K562 (cell line): ENCODE measurements at regions not wholly inside any gene's neighbourhood (a gene's known extent, or its start where the extent isn't known, plus 50 kb on each side); places are given as distances from the start of the nearest gene placed in this dataset.

Experiments used
- ATAC-seq: fragments of 200-7000 bp; cut with Tn5 transposase; 3 replicates; pipeline ENCODE4 v1.9.1; 2020; ENCODE audit warnings: moderate library complexity
- BruUV-seq: library from RNA; stranded (reverse); fragments of 400-500 nt; replicated peaks from 2 replicates; lab custom pipeline; 2021; lab: Mats Ljungman, UMichigan
- CTCF ChIA-PET: fragments of 300-600 bp; formaldehyde crosslinking; extraction: SDS; loops from one replicate; lab custom pipeline; 2021; ENCODE audit warnings: low intra/inter-chr PET ratio; lab: Yijun Ruan, JAX
- POLR2A ChIA-PET: fragments of 300-600, 350-650 bp; sonication (Branson Sonifier 250); formaldehyde crosslinking; extraction: SDS; loops from one replicate; lab custom pipeline; 2021; ENCODE audit warnings: antibody characterized with exemption, inconsistent platforms; lab: Yijun Ruan, JAX
- DNase-seq, 4 experiments: peaks; one replicate each; pipeline versions ENCODE4 v3.0.0 to v3.0.0-alpha.2; 2011 to 2018; ENCODE audit warnings: low spot score in 3 of 4, mixed read lengths in 3 of 4; ENCODE audit errors: extremely low read depth in 1 of 4
- FAIRE-seq: peaks from 2 replicates; lab custom pipeline; 2011; peaks lifted over from hg19 to GRCh38; lab: Jason Lieb, UNC
- H2AFZ ChIP-seq: 2 replicates; pipeline ENCODE4 v1.6.0; 2011; ENCODE audit warnings: low read depth, low read length, control low read depth, inconsistent platforms
- H3K27ac ChIP-seq: fragments of 200-600 bp; 3 replicates; pipeline ENCODE4 v1.8.0; 2011; ENCODE audit warnings: low read depth, mild to moderate bottlenecking, control low read depth, inconsistent platforms, low read length, moderate library complexity, mixed read lengths; ENCODE audit errors: extremely low read depth
- H3K27me3 ChIP-seq, 2 experiments: fragments of 300-600 bp in 1 of 2; 2 replicates in 1 of 2; 3 replicates in 1 of 2; pipeline versions ENCODE4 v1.6.0 to v1.8.0; 2011; ENCODE audit warnings: inconsistent platforms in 2 of 2, low read length in 2 of 2, mild to moderate bottlenecking in 1 of 2, mixed read lengths in 1 of 2, moderate library complexity in 1 of 2; ENCODE audit not compliant: control insufficient read depth in 2 of 2, insufficient read depth in 2 of 2
- H3K36me3 ChIP-seq: fragments of 300-600 bp; 3 replicates; pipeline ENCODE4 v1.8.0; 2011; ENCODE audit warnings: mild to moderate bottlenecking, low read length, inconsistent platforms; ENCODE audit not compliant: control insufficient read depth, insufficient read depth
- H3K4me1 ChIP-seq, 2 experiments: fragments of 200-600 bp in 1 of 2; replicated peaks in 1 of 2; 2 replicates in 1 of 2; 3 replicates in 1 of 2; pipeline versions ENCODE4 v1.5.1 to v1.8.0; 2011; ENCODE audit warnings: inconsistent platforms in 2 of 2, low read length in 2 of 2, mild to moderate bottlenecking in 1 of 2, mixed read lengths in 1 of 2, moderate library complexity in 1 of 2; ENCODE audit not compliant: control insufficient read depth in 2 of 2, insufficient read depth in 2 of 2
- H3K4me2 ChIP-seq: 2 replicates; pipeline ENCODE4 v1.6.1; 2011; ENCODE audit warnings: low read length, control low read depth, inconsistent platforms, mixed read lengths; ENCODE audit not compliant: insufficient read depth
- H3K4me3 ChIP-seq: fragments of 200-600 bp; sonication (generic), shearing (Covaris generic); 2 replicates; pipeline ENCODE4 v1.5.1; 2016; ENCODE audit warnings: control low read depth, inconsistent platforms
- H3K79me2 ChIP-seq: fragments of 200-600 bp; 3 replicates; pipeline ENCODE4 v1.8.0; 2011; ENCODE audit warnings: low read length, inconsistent platforms; ENCODE audit not compliant: control insufficient read depth, insufficient read depth
- H3K9ac ChIP-seq, 2 experiments: 2 replicates each; pipeline versions ENCODE4 v1.6.0 to v1.6.1; 2011; ENCODE audit warnings: low read depth in 2 of 2, low read length in 2 of 2, control low read depth in 1 of 2, inconsistent platforms in 1 of 2, mild to moderate bottlenecking in 1 of 2, mixed read lengths in 1 of 2; ENCODE audit not compliant: insufficient read depth in 1 of 2
- H3K9me1 ChIP-seq: one replicate; pipeline ENCODE4 v1.6.0; 2011; ENCODE audit warnings: inconsistent platforms, mild to moderate bottlenecking, low read length, moderate library complexity; ENCODE audit not compliant: control insufficient read depth, insufficient read depth
- H3K9me3 ChIP-seq: replicated peaks from 2 replicates; pipeline ENCODE4 v1.5.1; 2011; ENCODE audit warnings: low read depth, low read length, inconsistent platforms; ENCODE audit not compliant: control insufficient read depth, insufficient read depth
- H4K20me1 ChIP-seq: replicated peaks from 2 replicates; pipeline ENCODE4 v1.6.1; 2011; ENCODE audit warnings: low read length, inconsistent platforms, mixed read lengths; ENCODE audit not compliant: control insufficient read depth, insufficient read depth
- CCAR2 ChIP-seq: fragments of 200-400 bp; formaldehyde crosslinking; IDR thresholded peaks from 2 replicates; pipeline ENCODE4 v1.6.1; 2017; ENCODE audit warnings: mild to moderate bottlenecking, low read depth, low read length
- FOXP1 ChIP-seq: sonication (generic); formaldehyde crosslinking; IDR thresholded peaks from 2 replicates; pipeline ENCODE4 v1.8.0; 2022; ENCODE audit warnings: mild to moderate bottlenecking, missing genetic modification reagents
- HNRNPUL1 ChIP-seq: fragments of 200-400 bp; formaldehyde crosslinking; IDR thresholded peaks from 2 replicates; pipeline ENCODE4 v1.6.1; 2017; ENCODE audit warnings: low read length
- JUN ChIP-seq, 2 experiments: sonication (generic) in 1 of 2; formaldehyde crosslinking in 1 of 2; IDR thresholded peaks; 2 replicates each; pipeline versions ENCODE4 v1.6.1 to v1.8.0; 2012 to 2022; ENCODE audit warnings: borderline replicate concordance in 2 of 2, mild to moderate bottlenecking in 2 of 2, improper control_type of control experiment in 1 of 2, low read depth in 1 of 2, low read length in 1 of 2, missing genetic modification reagents in 1 of 2
- MAFF ChIP-seq: IDR thresholded peaks from 2 replicates; pipeline ENCODE4 v1.6.1; 2012; ENCODE audit warnings: low read length, improper control_type of control experiment
- MBD2 ChIP-seq: sonication (generic); IDR thresholded peaks from 2 replicates; pipeline ENCODE4 v1.6.1; 2016; ENCODE audit warnings: low read depth, borderline replicate concordance
- MECOM ChIP-seq: fragments of 250-450 bp; sonication (Bioruptor Pico); IDR thresholded peaks from 2 replicates; pipeline ENCODE4 v1.8.0; 2022; ENCODE audit warnings: inconsistent platforms
- NCOA6 ChIP-seq: fragments of 450-650 bp; IDR thresholded peaks from 2 replicates; pipeline ENCODE4 v1.6.1; 2017; ENCODE audit warnings: mild to moderate bottlenecking
- SIX5 ChIP-seq, 2 experiments: IDR thresholded peaks; 2 replicates each; pipeline ENCODE4 v1.6.1; 2011; ENCODE audit warnings: low read length in 2 of 2, borderline replicate concordance in 1 of 2, low read depth in 1 of 2, mild to moderate bottlenecking in 1 of 2, moderate library complexity in 1 of 2; ENCODE audit not compliant: insufficient read depth in 1 of 2
- TAL1 ChIP-seq: fragments of 450-650 bp; IDR thresholded peaks from 2 replicates; pipeline ENCODE4 v1.6.1; 2016; ENCODE audit warnings: mild to moderate bottlenecking
- TRIM28 ChIP-seq: fragments of 450-650 bp; IDR thresholded peaks from 2 replicates; pipeline ENCODE4 v1.6.1; 2017
- ZFP36 ChIP-seq: fragments of 150-350 bp; IDR thresholded peaks from 2 replicates; pipeline ENCODE4 v1.6.1; 2018; ENCODE audit warnings: low read length, low read depth; ENCODE audit not compliant: partially characterized antibody
- ZNF174 ChIP-seq: fragments of 250-450 bp; sonication (Bioruptor Pico); IDR thresholded peaks from 2 replicates; pipeline ENCODE4 v1.4.0; 2020; ENCODE audit warnings: mild to moderate bottlenecking
- ZNF217 ChIP-seq: sonication (generic); formaldehyde crosslinking; IDR thresholded peaks from 2 replicates; pipeline ENCODE4 v1.8.0; 2022; ENCODE audit warnings: mild to moderate bottlenecking, missing genetic modification reagents
- ZNF224 ChIP-seq: sonication (generic); formaldehyde crosslinking; IDR thresholded peaks from 2 replicates; pipeline ENCODE4 v1.8.0; 2022; ENCODE audit warnings: mild to moderate bottlenecking, missing genetic modification reagents
- ZNF431 ChIP-seq: sonication (generic); formaldehyde crosslinking; IDR thresholded peaks from 2 replicates; pipeline ENCODE4 v1.8.0; 2022; ENCODE audit warnings: mild to moderate bottlenecking, missing genetic modification reagents
- WGBS: fragments of 100-300 bp; shearing (Covaris generic); methylation state at CpG from one replicate; pipeline ENCODE4 v1.1.6; 2016; ENCODE audit warnings: low coverage, mixed read lengths; ENCODE audit not compliant: insufficient coverage; ENCODE audit errors: missing lambda C conversion rate; 5-methylcytosine and 5-hydroxymethylcytosine counted together
- in situ Hi-C: fragments of 300-500 bp; cut with MboI; formaldehyde crosslinking; loops from 4 replicates; pipeline ENCODE4 v1.15.0; 2018; ENCODE audit warnings: inconsistent platforms, mixed read lengths
- intact Hi-C: fragments of 100-400 bp; cut with micrococcal nuclease; formaldehyde crosslinking; loops from 2 replicates; pipeline ENCODE4 v1.14.2; 2022
- TF ChIP-seq, protein P1 (sequence below): fragments of 450-650 bp; formaldehyde crosslinking; IDR thresholded peaks from 2 replicates; pipeline ENCODE4 v1.4.0; 2022; ENCODE audit warnings: missing genetic modification characterization

DNA sequence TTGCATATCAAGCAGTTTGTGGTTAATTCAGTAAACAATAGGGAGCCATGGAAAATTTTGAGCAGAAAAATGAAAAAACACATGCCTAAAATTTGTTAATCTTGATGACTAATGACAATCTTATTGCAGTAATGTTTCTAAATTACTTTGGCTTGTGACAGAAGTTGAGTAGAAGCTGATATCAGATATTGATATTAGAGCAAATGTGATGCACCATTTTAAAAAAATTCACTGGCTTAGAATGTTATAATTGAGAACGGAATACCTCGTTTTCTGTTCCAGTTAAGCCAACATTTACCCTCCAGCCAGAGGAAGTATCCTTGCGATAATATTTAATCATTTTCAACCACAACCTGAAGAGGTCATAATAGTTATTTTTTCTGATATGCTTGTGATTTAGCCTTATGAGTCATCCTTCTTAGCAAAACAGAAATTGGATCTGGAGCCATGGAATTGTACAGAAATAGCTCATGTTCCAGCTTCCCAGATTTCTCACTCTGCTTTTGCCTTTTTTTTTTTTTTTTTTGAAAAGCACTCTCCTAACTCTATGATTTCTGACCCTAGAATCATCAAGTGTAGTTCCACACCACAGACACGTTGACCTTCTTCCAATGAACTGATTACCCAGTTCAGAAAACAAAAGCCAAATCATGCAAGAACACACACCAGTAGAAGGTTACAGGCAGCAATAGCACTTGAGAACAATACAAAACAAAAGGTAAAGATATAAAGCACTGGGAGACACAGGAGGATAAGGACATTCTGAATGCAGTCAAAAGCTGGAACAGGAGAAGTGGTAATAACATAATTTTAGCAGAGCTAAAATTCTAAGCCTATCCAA is 96.8 kb upstream of the PHYHIPL start (continued):
- no peak for TF ChIP-seq MECOM
- no peak for TF ChIP-seq SIX5 (IDR thresholded peaks at IDR 0.05; ENCODE audit: borderline replicate concordance in 1 of 2, insufficient read depth in 1 of 2, low read depth in 1 of 2, low read length in 2 of 2)
- TF ChIP-seq ZNF431 (CRISPR knock-in tag) = no peak
- TF ChIP-seq, protein P1, sequence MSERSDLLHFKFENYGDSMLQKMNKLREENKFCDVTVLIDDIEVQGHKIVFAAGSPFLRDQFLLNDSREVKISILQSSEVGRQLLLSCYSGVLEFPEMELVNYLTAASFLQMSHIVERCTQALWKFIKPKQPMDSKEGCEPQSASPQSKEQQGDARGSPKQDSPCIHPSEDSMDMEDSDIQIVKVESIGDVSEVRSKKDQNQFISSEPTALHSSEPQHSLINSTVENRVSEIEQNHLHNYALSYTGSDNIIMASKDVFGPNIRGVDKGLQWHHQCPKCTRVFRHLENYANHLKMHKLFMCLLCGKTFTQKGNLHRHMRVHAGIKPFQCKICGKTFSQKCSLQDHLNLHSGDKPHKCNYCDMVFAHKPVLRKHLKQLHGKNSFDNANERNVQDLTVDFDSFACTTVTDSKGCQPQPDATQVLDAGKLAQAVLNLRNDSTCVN (CRISPR knock-in tag) = no peak
- TF ChIP-seq TRIM28 = no peak
- TF ChIP-seq CCAR2 = no peak
- no peak for TF ChIP-seq ZFP36
- TF ChIP-seq HNRNPUL1 = no peak
- TF ChIP-seq NCOA6 = no peak

DNA sequence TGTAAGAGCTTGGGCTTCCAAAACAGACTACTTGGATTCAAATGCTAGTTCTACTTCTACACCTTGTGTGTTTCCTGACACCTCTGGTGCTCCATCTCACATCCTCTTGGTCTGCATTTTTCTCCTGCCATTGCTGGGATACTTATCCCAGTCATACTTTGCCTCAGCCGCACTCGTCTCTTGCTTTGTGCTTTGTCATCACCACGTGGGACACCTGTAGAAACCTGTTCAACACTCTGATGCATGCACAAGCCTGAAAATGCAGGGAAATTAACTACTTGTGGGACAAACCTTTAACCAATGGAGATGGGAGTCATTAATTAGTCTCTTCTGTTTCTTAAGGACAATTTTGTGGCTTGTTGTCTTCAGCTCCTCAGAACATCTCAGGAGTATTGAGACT is 94.2 kb upstream of the PHYHIPL start:
- 2% methylated on average over 3 of the region's 3 CpGs for WGBS
- FAIRE-seq = no peak

More for the DNA sequence above, 94.2 kb upstream of the PHYHIPL start:
- no peak overlapping the region for H3K4me2 ChIP-seq
- H4K20me1 ChIP-seq = no peaks in the 10 kb centered on the region
- DNase-seq (no peak), ATAC-seq (no peak)
- no peaks in the 10 kb centered on the region for H3K9me3 ChIP-seq
- no peaks in the 10 kb centered on the region for H3K4me1 ChIP-seq
- no peak overlapping the region for H3K9ac ChIP-seq
- no peaks in the 10 kb centered on the region for H3K36me3 ChIP-seq
- no TSS peak for BruUV-seq
- in situ Hi-C loops (no loop called here), intact Hi-C loops (no loop called here)
- H3K4me3 ChIP-seq = no peak overlapping the region
- no peaks in the 10 kb centered on the region for H3K27me3 ChIP-seq
- no peak overlapping the region for H3K27ac ChIP-seq
- H3K9me1 ChIP-seq = no peaks in the 10 kb centered on the region
- ChIA-PET POLR2A (no interaction called here), CTCF (no interaction called here)
- no peaks in the 10 kb centered on the region for H3K79me2 ChIP-seq
- H2AFZ ChIP-seq = no peak overlapping the region
- TF ChIP-seq ZNF224 (CRISPR knock-in tag) = no peak
- no peak for TF ChIP-seq JUN (IDR thresholded peaks at IDR 0.05; ENCODE audit: borderline replicate concordance, low read depth, low read length)
- TF ChIP-seq JUN (CRISPR knock-in tag; IDR thresholded peaks at IDR 0.05; ENCODE audit: borderline replicate concordance) = no peak
- TF ChIP-seq FOXP1 (CRISPR knock-in tag) = no peak
- no peak for TF ChIP-seq ZNF174 (CRISPR knock-in tag)
- no peak for TF ChIP-seq TAL1
- TF ChIP-seq MBD2 = no peak
- TF ChIP-seq ZNF217 = no peak
- no peak for TF ChIP-seq MAFF
